Dendritic cell treated with granulocyte-macrophage colony-stimulating factor and Interleukin-4, amounts not matched to agents 40 ng/mL and 50 ng/mL, for 4 days (primary cell): ENCODE measurements at regions not wholly inside any gene's neighbourhood (a gene's known extent, or its start where the extent isn't known, plus 50 kb on each side); places are given as distances from the start of the nearest gene placed in this dataset.
"Not testable (repeated sequence)": the region's sequence is repeated elsewhere in the genome, so short reads cannot be mapped to it uniquely, and the experiment has no call there.

ENCODE experiments used
- H3K27ac Mint-ChIP-seq: one replicate; pipeline ENCODE4 v1.8.0; 2022; ENCODE audit warnings: mild to moderate bottlenecking, mixed read lengths
- H3K27me3 Mint-ChIP-seq: one replicate; pipeline ENCODE4 v1.8.0; 2022; ENCODE audit warnings: mild to moderate bottlenecking, mixed read lengths
- H3K36me3 Mint-ChIP-seq: one replicate; pipeline ENCODE4 v1.8.0; 2022; ENCODE audit warnings: low read depth, mixed read lengths
- H3K4me1 Mint-ChIP-seq: one replicate; pipeline ENCODE4 v1.8.0; 2022; ENCODE audit warnings: low read depth, mixed read lengths
- H3K4me3 Mint-ChIP-seq: one replicate; pipeline ENCODE4 v1.8.0; 2022; ENCODE audit warnings: mild to moderate bottlenecking, moderate library complexity, mixed read lengths
- H3K9me3 Mint-ChIP-seq: one replicate; pipeline ENCODE4 v1.8.0; 2022; ENCODE audit warnings: mixed read lengths
- intact Hi-C: fragments of 100-400 bp; cut with micrococcal nuclease; formaldehyde crosslinking; loops from one replicate; pipeline ENCODE4 v1.15.0; 2022

- Mint-ChIP-seq H3K4me1 (no peaks in the 10 kb centered on the region), H3K27ac (no peak overlapping the region), H3K9me3 (peaks cover 9% of the 10 kb centered on the region), H3K4me3 (no peak overlapping the region), H3K27me3 (no peaks in the 10 kb centered on the region), H3K36me3 (no peaks in the 10 kb centered on the region)
- intact Hi-C loops, result no loop called here
Measured at GRCh38 chr11:49499117-49499516, 290.7 kb upstream of the FOLH1 start.

GRCh38 chr11:49505231-49505630 lies 296.8 kb upstream of the FOLH1 start:
- Mint-ChIP-seq H3K27me3 (no peaks in the 10 kb centered on the region), H3K36me3 (no peaks in the 10 kb centered on the region), H3K27ac (no peak overlapping the region), H3K4me1 (no peaks in the 10 kb centered on the region), H3K4me3 (no peak overlapping the region), H3K9me3 (peaks cover 5% of the 10 kb centered on the region)
- intact Hi-C loops, result no loop called here

- H3K27me3 Mint-ChIP-seq, H3K9me3 Mint-ChIP-seq, H3K27ac Mint-ChIP-seq, H3K4me3 Mint-ChIP-seq, H3K4me1 Mint-ChIP-seq, H3K36me3 Mint-ChIP-seq: not testable (repeated sequence)
- intact Hi-C loops, result loop anchor here (5.0 kb wide), 1 partner anchor 1219 kb away; the partner anchor contains the start of gene OR4S1
Measured at GRCh38 chr11:49526240-49526829, 317.9 kb upstream of the FOLH1 start.

GRCh38 chr11:49533204-49533603 lies 324.8 kb upstream of the FOLH1 start:
- Mint-ChIP-seq H3K9me3 (no peaks in the 10 kb centered on the region), H3K36me3 (no peaks in the 10 kb centered on the region), H3K4me3 (no peak overlapping the region), H3K27ac (no peak overlapping the region), H3K4me1 (no peaks in the 10 kb centered on the region), H3K27me3 (no peaks in the 10 kb centered on the region)
- intact Hi-C loops, result no loop called here

- H3K4me1 Mint-ChIP-seq, H3K4me3 Mint-ChIP-seq, intact Hi-C loops, H3K27ac Mint-ChIP-seq, H3K27me3 Mint-ChIP-seq, H3K36me3 Mint-ChIP-seq, H3K9me3 Mint-ChIP-seq: not testable (repeated sequence)
Measured at GRCh38 chr11:49538927-49539326, 330.5 kb upstream of the FOLH1 start.

GRCh38 chr11:49558261-49558847 lies 350.0 kb upstream of the FOLH1 start:
- intact Hi-C loops, H3K27ac Mint-ChIP-seq, H3K4me3 Mint-ChIP-seq, H3K36me3 Mint-ChIP-seq, H3K9me3 Mint-ChIP-seq, H3K4me1 Mint-ChIP-seq: not testable (repeated sequence)
- H3K27me3 Mint-ChIP-seq, result peaks cover 16% of the 10 kb centered on the region

GRCh38 chr11:49560593-49560992 lies 352.2 kb upstream of the FOLH1 start:
- intact Hi-C loops, H3K36me3 Mint-ChIP-seq, H3K27ac Mint-ChIP-seq, H3K4me1 Mint-ChIP-seq, H3K4me3 Mint-ChIP-seq, H3K9me3 Mint-ChIP-seq: not testable (repeated sequence)
- H3K27me3 Mint-ChIP-seq, result peaks cover 16% of the 10 kb centered on the region

- H3K9me3 Mint-ChIP-seq, H3K27ac Mint-ChIP-seq, H3K36me3 Mint-ChIP-seq, H3K4me1 Mint-ChIP-seq, H3K4me3 Mint-ChIP-seq, intact Hi-C loops: not testable (repeated sequence)
- peaks cover 16% of the 10 kb centered on the region for H3K27me3 Mint-ChIP-seq
Measured at GRCh38 chr11:49561240-49561880, 353.0 kb upstream of the FOLH1 start.

GRCh38 chr11:49562262-49562661 lies 353.9 kb upstream of the FOLH1 start:
- H3K27me3 Mint-ChIP-seq, result peaks cover 16% of the 10 kb centered on the region
- intact Hi-C loops, H3K36me3 Mint-ChIP-seq, H3K4me3 Mint-ChIP-seq, H3K27ac Mint-ChIP-seq, H3K9me3 Mint-ChIP-seq, H3K4me1 Mint-ChIP-seq: not testable (repeated sequence)

- not testable (repeated sequence) for H3K9me3 Mint-ChIP-seq
Measured at GRCh38 chr11:49579492-49579891, 371.1 kb upstream of the FOLH1 start.

GRCh38 chr11:49585495-49585894 lies 366.7 kb upstream of the OR4C13 start:
- H3K36me3 Mint-ChIP-seq, H3K27ac Mint-ChIP-seq, H3K4me1 Mint-ChIP-seq, intact Hi-C loops, H3K27me3 Mint-ChIP-seq, H3K9me3 Mint-ChIP-seq, H3K4me3 Mint-ChIP-seq: not testable (repeated sequence)

More at GRCh38 chr11:49579492-49579891, 371.1 kb upstream of the FOLH1 start:
- H3K27ac Mint-ChIP-seq, H3K36me3 Mint-ChIP-seq, H3K4me1 Mint-ChIP-seq, H3K27me3 Mint-ChIP-seq, H3K4me3 Mint-ChIP-seq, intact Hi-C loops: not testable (repeated sequence)

- H3K4me3 Mint-ChIP-seq, H3K4me1 Mint-ChIP-seq, H3K27me3 Mint-ChIP-seq, intact Hi-C loops, H3K27ac Mint-ChIP-seq, H3K36me3 Mint-ChIP-seq: not testable (repeated sequence)
- peaks cover 11% of the 10 kb centered on the region for H3K9me3 Mint-ChIP-seq
Measured at GRCh38 chr11:49608892-49609291, 343.3 kb upstream of the OR4C13 start.

- peaks cover 22% of the 10 kb centered on the region for H3K9me3 Mint-ChIP-seq
Measured at GRCh38 chr11:49623872-49624271, 328.3 kb upstream of the OR4C13 start.

GRCh38 chr11:49670705-49671104 lies 281.5 kb upstream of the OR4C13 start:
- H3K4me1 Mint-ChIP-seq, intact Hi-C loops, H3K36me3 Mint-ChIP-seq, H3K27me3 Mint-ChIP-seq, H3K27ac Mint-ChIP-seq, H3K4me3 Mint-ChIP-seq, H3K9me3 Mint-ChIP-seq: not testable (repeated sequence)

More at GRCh38 chr11:49623872-49624271, 328.3 kb upstream of the OR4C13 start:
- H3K27ac Mint-ChIP-seq, H3K4me1 Mint-ChIP-seq, H3K4me3 Mint-ChIP-seq, H3K27me3 Mint-ChIP-seq, H3K36me3 Mint-ChIP-seq, intact Hi-C loops: not testable (repeated sequence)

GRCh38 chr11:49702121-49702520 lies 250.1 kb upstream of the OR4C13 start:
- H3K27me3 Mint-ChIP-seq, H3K27ac Mint-ChIP-seq, H3K4me1 Mint-ChIP-seq, intact Hi-C loops, H3K36me3 Mint-ChIP-seq, H3K4me3 Mint-ChIP-seq: not testable (repeated sequence)
- H3K9me3 Mint-ChIP-seq, result peaks cover 44% of the 10 kb centered on the region
